ENCODE measurements at regions not wholly inside any gene's neighbourhood (a gene's known extent, or its start where the extent isn't known, plus 50 kb on each side); places are given as distances from the start of the nearest gene placed in this dataset.

DNA sequence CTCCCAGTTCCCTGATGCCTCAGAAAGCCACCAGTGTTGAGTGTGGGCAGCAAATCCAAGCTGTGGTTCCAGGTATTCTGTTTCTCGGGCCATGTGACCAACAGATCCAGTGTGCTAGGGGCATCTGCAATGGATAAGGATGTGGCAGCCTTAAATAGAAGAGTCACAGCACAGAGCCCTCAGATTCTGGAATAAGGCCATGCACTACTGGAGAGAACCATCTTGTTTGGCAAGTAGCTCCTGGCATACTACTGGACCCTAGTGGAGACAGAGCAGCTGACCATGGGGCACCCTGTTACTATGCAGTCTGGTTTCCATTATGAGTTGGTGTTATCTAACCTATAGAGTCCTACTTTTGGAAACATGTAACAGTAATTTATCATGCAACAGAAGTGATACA lies 53.3 kb upstream of the ZBTB7C start:
- TF ChIP-seq, protein P1, sequence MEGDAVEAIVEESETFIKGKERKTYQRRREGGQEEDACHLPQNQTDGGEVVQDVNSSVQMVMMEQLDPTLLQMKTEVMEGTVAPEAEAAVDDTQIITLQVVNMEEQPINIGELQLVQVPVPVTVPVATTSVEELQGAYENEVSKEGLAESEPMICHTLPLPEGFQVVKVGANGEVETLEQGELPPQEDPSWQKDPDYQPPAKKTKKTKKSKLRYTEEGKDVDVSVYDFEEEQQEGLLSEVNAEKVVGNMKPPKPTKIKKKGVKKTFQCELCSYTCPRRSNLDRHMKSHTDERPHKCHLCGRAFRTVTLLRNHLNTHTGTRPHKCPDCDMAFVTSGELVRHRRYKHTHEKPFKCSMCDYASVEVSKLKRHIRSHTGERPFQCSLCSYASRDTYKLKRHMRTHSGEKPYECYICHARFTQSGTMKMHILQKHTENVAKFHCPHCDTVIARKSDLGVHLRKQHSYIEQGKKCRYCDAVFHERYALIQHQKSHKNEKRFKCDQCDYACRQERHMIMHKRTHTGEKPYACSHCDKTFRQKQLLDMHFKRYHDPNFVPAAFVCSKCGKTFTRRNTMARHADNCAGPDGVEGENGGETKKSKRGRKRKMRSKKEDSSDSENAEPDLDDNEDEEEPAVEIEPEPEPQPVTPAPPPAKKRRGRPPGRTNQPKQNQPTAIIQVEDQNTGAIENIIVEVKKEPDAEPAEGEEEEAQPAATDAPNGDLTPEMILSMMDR (conservative IDR thresholded peaks at IDR 0.05; ENCODE audit: low read depth, low read length): no peak
- no peak overlapping the region for H3K4me3 ChIP-seq (ENCODE audit: low read length)
- no peak for DNase-seq (ENCODE audit: low read depth)

DNA sequence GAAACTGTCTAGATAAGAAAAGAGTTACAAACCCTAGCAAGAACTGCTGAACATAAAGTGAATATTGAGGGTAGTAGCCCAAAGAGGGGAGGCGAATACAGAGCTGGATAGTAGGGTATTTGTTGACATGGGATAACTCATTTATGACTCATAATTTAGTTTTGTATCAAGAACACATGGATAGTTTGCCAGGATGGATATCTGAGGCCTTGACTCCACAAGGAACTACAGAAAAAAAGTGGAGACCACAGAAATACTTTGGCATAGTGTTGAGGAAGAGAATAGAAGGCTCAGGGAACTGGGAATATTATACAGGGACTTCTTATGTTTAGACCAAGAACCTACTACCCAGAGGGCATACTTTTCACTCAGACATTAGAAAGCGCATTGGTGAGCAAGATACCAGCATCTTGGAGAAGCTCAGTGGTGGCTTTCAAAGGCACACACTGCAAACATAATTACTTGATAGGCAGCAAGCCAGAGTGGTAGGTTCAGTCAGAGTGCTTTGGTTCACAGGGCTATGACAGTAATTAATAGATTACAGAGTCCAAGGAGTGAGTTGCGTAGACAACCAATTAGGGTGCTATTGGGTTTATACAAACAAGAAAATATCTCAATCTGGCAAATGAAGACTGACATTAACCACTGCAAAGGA lies 51.9 kb upstream of the ZBTB7C start:
- DNase-seq (ENCODE audit: low read depth): no peak
- H3K4me3 ChIP-seq (ENCODE audit: low read length): no peak overlapping the region
- TF ChIP-seq, protein P1 (conservative IDR thresholded peaks at IDR 0.05; ENCODE audit: low read depth, low read length): no peak

GRCh38 chr18:48459465-48459864 lies 50.3 kb upstream of the ZBTB7C start:
- TF ChIP-seq, protein P1 (conservative IDR thresholded peaks at IDR 0.05; ENCODE audit: low read depth, low read length): no peak
- no peak overlapping the region for H3K4me3 ChIP-seq (ENCODE audit: low read length)
- DNase-seq (ENCODE audit: low read depth): no peak

GRCh38 chr18:48459016-48459415 lies 49.8 kb upstream of the ZBTB7C start:
- DNase-seq (ENCODE audit: low read depth): no peak
- TF ChIP-seq, protein P1 (conservative IDR thresholded peaks at IDR 0.05; ENCODE audit: low read depth, low read length): no peak
- H3K4me3 ChIP-seq (ENCODE audit: low read length): no peak overlapping the region

Data from retinal pigment epithelial cell (primary cell).